HepG2 (cell line): ENCODE measurements at regions not wholly inside any gene's neighbourhood (a gene's known extent, or its start where the extent isn't known, plus 50 kb on each side); places are given as distances from the start of the nearest gene placed in this dataset.

ENCODE experiments used
- ATAC-seq: fragments of 200-7000 bp; cut with Tn5 transposase; 3 replicates; pipeline ENCODE4 v1.9.1; 2020; ENCODE audit warnings: mild to moderate bottlenecking, moderate library complexity
- BruUV-seq: library from RNA; stranded (reverse); fragments of 400-500 nt; replicated peaks from 2 replicates; lab custom pipeline; 2021; lab: Mats Ljungman, UMichigan
- CTCF ChIA-PET: fragments of 300-600 bp; formaldehyde crosslinking; extraction: SDS; loops from one replicate; lab custom pipeline; 2021; ENCODE audit warnings: low total read pairs, inconsistent platforms, low intra/inter-chr PET ratio; lab: Yijun Ruan, JAX
- POLR2A ChIA-PET: fragments of 350-600 bp; sonication (Branson Sonifier 250); formaldehyde crosslinking; loops from one replicate; lab custom pipeline; 2020; ENCODE audit warnings: antibody characterized with exemption, inconsistent platforms; lab: Yijun Ruan, JAX
- DNase-seq: peaks from one replicate; pipeline ENCODE4 v3.0.0-alpha.2; 2015; ENCODE audit warnings: low spot score
- FAIRE-seq: peaks from 3 replicates; lab custom pipeline; 2011; peaks lifted over from hg19 to GRCh38; lab: Jason Lieb, UNC
- H2AFZ ChIP-seq: one replicate; pipeline ENCODE4 v1.6.1; 2011; ENCODE audit warnings: low read length, inconsistent platforms
- H3K27ac ChIP-seq: fragments of 300-600 bp; 3 replicates; pipeline ENCODE4 v1.8.0; 2011; ENCODE audit warnings: mixed run types, mild to moderate bottlenecking, mixed read lengths, low read length, inconsistent platforms; ENCODE audit not compliant: insufficient read depth; ENCODE audit errors: extremely low read length
- H3K27me3 ChIP-seq, 2 experiments: fragments of 200-600 bp in 1 of 2; 2 replicates in 1 of 2; 3 replicates in 1 of 2; pipeline versions ENCODE4 v1.6.0 to v1.8.0; 2011; ENCODE audit warnings: low read length in 2 of 2, mild to moderate bottlenecking in 2 of 2, moderate library complexity in 2 of 2, inconsistent platforms in 1 of 2; ENCODE audit not compliant: insufficient read depth in 2 of 2, control insufficient read depth in 1 of 2
- H3K36me3 ChIP-seq, 2 experiments: fragments of 200-600 bp in 1 of 2; replicated peaks in 1 of 2; 2 replicates in 1 of 2; 3 replicates in 1 of 2; pipeline versions ENCODE4 v1.5.1 to v1.8.0; 2011; ENCODE audit warnings: low read length in 2 of 2, inconsistent platforms in 1 of 2; ENCODE audit not compliant: insufficient read depth in 2 of 2, control insufficient read depth in 1 of 2
- H3K4me1 ChIP-seq: 2 replicates; pipeline ENCODE4 v1.5.1; 2012; ENCODE audit warnings: low read length, inconsistent platforms; ENCODE audit not compliant: insufficient read depth
- H3K4me2 ChIP-seq: 2 replicates; pipeline ENCODE4 v1.6.0; 2011; ENCODE audit warnings: low read depth, low read length, inconsistent platforms
- H3K4me3 ChIP-seq, 3 experiments: fragments of 200-600 bp in 1 of 3; sonication (generic), shearing (Covaris generic) in 1 of 3; replicated peaks in 1 of 3; 2 replicates each; pipeline ENCODE4 v1.5.1; 2011 to 2016; ENCODE audit warnings: low read length in 3 of 3, inconsistent platforms in 2 of 3, low read depth in 2 of 3, mild to moderate bottlenecking in 2 of 3, control low read depth in 1 of 3, mixed read lengths in 1 of 3; ENCODE audit not compliant: insufficient read depth in 1 of 3
- H3K79me2 ChIP-seq: one replicate; pipeline ENCODE4 v1.6.1; 2011; ENCODE audit warnings: low read length, inconsistent platforms; ENCODE audit not compliant: insufficient read depth
- H3K9ac ChIP-seq: 2 replicates; pipeline ENCODE4 v1.6.0; 2011; ENCODE audit warnings: mild to moderate bottlenecking, low read depth, low read length, inconsistent platforms; ENCODE audit not compliant: insufficient read depth
- H3K9me3 ChIP-seq: 2 replicates; pipeline ENCODE4 v1.5.1; 2012; ENCODE audit warnings: mild to moderate bottlenecking, low read length
- H4K20me1 ChIP-seq: 2 replicates; pipeline ENCODE4 v1.6.0; 2011; ENCODE audit warnings: inconsistent platforms, mild to moderate bottlenecking, low read length, moderate library complexity; ENCODE audit not compliant: insufficient read depth
- ATM ChIP-seq: fragments of 450-650 bp; IDR thresholded peaks from 2 replicates; pipeline ENCODE4 v1.7.1; 2017; ENCODE audit warnings: mild to moderate bottlenecking, borderline replicate concordance
- GLI4 ChIP-seq: sonication (generic); formaldehyde crosslinking; IDR thresholded peaks from 2 replicates; pipeline ENCODE4 v1.5.1; 2020; ENCODE audit warnings: missing genetic modification reagents, mild to moderate bottlenecking, moderate library complexity, borderline replicate concordance
- KAT8 ChIP-seq: IDR thresholded peaks from 2 replicates; pipeline ENCODE4 v1.6.1; 2016; ENCODE audit warnings: missing genetic modification reagents, missing compliant biosample characterization
- POLR2AphosphoS2 ChIP-seq: IDR thresholded peaks from 2 replicates; pipeline ENCODE4 v1.6.1; 2011; ENCODE audit warnings: low read depth, low read length, improper control_type of control experiment
- ZNF142 ChIP-seq: sonication (generic); formaldehyde crosslinking; IDR thresholded peaks from 2 replicates; pipeline ENCODE4 v1.4.0; 2020; ENCODE audit warnings: missing genetic modification reagents
- ZNF790 ChIP-seq: sonication (generic); formaldehyde crosslinking; IDR thresholded peaks from 2 replicates; pipeline ENCODE4 v1.8.0; 2022; ENCODE audit warnings: missing genetic modification reagents, mild to moderate bottlenecking, borderline replicate concordance
- ZSCAN9 ChIP-seq: IDR thresholded peaks from 2 replicates; pipeline ENCODE4 v1.6.1; 2016; ENCODE audit warnings: borderline replicate concordance
- WGBS: methylation state at CpG from one replicate; pipeline ENCODE4 v1.1.6; 2017; ENCODE audit warnings: low lambda C conversion rate; 5-methylcytosine and 5-hydroxymethylcytosine counted together
- in situ Hi-C: cut with HindIII; loops from 2 replicates; pipeline ENCODE4 v1.10.0; 2017; ENCODE audit warnings: low pct_unique_long_range_greater_than_20kb; ENCODE audit not compliant: extremely low pct_ligation_motif_present
- intact Hi-C: fragments of 100-400 bp; cut with micrococcal nuclease; formaldehyde crosslinking; loops from one replicate; pipeline ENCODE4 v1.10.0; 2022; ENCODE audit not compliant: unreplicated experiment
- TF ChIP-seq, protein P1 (sequence below): sonication (generic); formaldehyde crosslinking; IDR thresholded peaks from 2 replicates; pipeline ENCODE4 v1.8.1; 2023; ENCODE audit warnings: mild to moderate bottlenecking, inconsistent platforms, moderate library complexity, missing genetic modification reagents, borderline replicate concordance

GRCh38 chr14:82365471-82365870 lies 831.8 kb upstream of the SEL1L start (continued):
- TF ChIP-seq, protein P1, sequence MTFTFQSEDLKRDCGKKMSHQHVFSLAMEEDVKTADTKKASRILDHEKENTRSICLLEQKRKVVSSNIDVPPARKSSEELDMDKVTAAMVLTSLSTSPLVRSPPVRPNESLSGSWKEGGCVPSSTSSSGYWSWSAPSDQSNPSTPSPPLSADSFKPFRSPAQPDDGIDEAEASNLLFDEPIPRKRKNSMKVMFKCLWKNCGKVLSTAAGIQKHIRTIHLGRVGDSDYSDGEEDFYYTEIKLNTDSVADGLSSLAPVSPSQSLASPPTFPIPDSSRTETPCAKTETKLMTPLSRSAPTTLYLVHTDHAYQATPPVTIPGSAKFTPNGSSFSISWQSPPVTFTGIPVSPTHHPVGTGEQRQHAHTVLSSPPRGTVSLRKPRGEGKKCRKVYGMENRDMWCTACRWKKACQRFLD (CRISPR knock-in tag), result no peak
- TF ChIP-seq POLR2AphosphoS2, result no peak
- TF ChIP-seq GLI4 (CRISPR knock-in tag), result no peak
- TF ChIP-seq ZSCAN9 (CRISPR knock-in tag), result no peak
- no peak for TF ChIP-seq ZNF790 (CRISPR knock-in tag)
- TF ChIP-seq KAT8, result no peak

DNA sequence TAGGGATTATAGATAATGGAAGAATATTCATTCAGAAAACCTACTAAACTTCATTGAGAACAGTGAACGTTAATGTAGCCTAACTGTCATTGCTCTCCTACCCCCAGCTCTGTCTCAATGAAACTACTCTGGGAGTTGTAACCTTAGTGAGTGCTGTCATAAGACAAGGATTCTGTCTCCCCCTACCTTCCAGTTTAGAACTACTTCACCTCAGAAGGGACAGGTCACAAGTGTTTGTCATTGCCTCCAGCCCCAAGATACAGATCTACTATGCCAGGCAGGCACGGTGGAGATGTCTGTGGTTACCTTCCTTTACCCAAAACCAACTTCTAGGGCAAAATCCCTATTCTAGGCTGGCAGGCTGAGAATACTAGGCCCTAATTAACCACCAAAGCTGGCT lies 833.1 kb upstream of the SEL1L start:
- Histone ChIP-seq H3K4me1 (no peaks in the 10 kb centered on the region), H3K27me3 (no peaks in the 10 kb centered on the region), H2AFZ (no peak overlapping the region), H3K9me3 (peaks cover 94% of the 10 kb centered on the region), H4K20me1 (no peaks in the 10 kb centered on the region), H3K4me3 (no peak overlapping the region), H3K4me2 (no peak overlapping the region), H3K36me3 (no peaks in the 10 kb centered on the region), H3K79me2 (no peaks in the 10 kb centered on the region), H3K9ac (no peak overlapping the region), H3K27ac (no peak overlapping the region)
- no peak for DNase-seq
- WGBS, result 7% methylated on average over 2 of the region's 2 CpGs
- in situ Hi-C loops, result no loop called here
- FAIRE-seq, result no peak
- intact Hi-C loops, result no loop called here
- BruUV-seq, result no TSS peak
- TF ChIP-seq ATM (no peak), GLI4 (CRISPR knock-in tag) (no peak), ZNF142 (CRISPR knock-in tag) (no peak)
- CTCF ChIA-PET, result no interaction called here
- POLR2A ChIA-PET, result no interaction called here
- ATAC-seq, result no peak
